ENCODE measurements at regions not wholly inside any gene's neighbourhood (a gene's known extent, or its start where the extent isn't known, plus 50 kb on each side); places are given as distances from the start of the nearest gene placed in this dataset.

DNA sequence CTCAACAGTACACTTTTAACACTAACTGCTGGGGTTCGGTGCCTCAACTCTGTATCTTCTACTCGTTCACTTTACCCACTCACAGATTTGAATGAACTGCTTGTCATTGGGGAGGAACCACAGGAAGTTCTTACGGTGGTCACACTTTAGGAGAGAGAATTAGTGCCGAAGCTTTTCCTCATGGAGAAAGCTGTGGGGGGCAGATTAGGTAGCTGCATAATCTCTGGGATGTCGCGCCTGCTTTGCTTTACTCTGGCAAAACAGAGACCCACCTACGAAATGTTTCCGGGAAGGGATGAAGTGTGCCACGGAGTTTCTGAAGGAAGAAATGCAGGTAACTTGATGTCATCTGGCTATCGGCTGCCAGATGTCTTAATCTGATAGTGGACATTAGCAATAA lies 949.7 kb upstream of the TENM3 start:
- in situ Hi-C loops (cut with MboI; ENCODE audit: low sequenced_read_pairs), result no loop called here
- Histone ChIP-seq H3K23ac (ENCODE audit: low read depth, low read length) (no peak overlapping the region), H2AFZ (replicated peaks; ENCODE audit: low read length, poor library complexity) (no peak overlapping the region), H3K4me2 (ENCODE audit: low read depth, low read length) (no peak overlapping the region), H2AK5ac (ENCODE audit: low read depth, low read length) (no peak overlapping the region), H2BK120ac (ENCODE audit: low read depth, low read length) (no peak overlapping the region), H3K79me1 (ENCODE audit: low read depth in 1 of 2, low read length in 2 of 2) (no peaks in the 10 kb centered on the region), H3K9me1 (ENCODE audit: insufficient read depth, low read length) (no peaks in the 10 kb centered on the region), H3K4ac (ENCODE audit: low read depth, low read length) (no peak overlapping the region), H2BK15ac (ENCODE audit: low read depth, low read length) (no peak overlapping the region), H3K27me3 (ENCODE audit: control insufficient read depth, insufficient read depth, low read length) (no peaks in the 10 kb centered on the region), H2AK9ac (replicated peaks; ENCODE audit: low read depth, low read length, poor library complexity) (no peak overlapping the region), H3K27ac (ENCODE audit: insufficient read depth, low read length) (no peak overlapping the region), H3K18ac (ENCODE audit: low read depth, low read length) (no peak overlapping the region), H2BK5ac (ENCODE audit: low read depth, low read length, poor library complexity, severe bottlenecking) (no peak overlapping the region), H3K36me3 (ENCODE audit: control insufficient read depth, insufficient read depth, low read length) (no peaks in the 10 kb centered on the region), H2BK20ac (ENCODE audit: low read depth, low read length) (no peak overlapping the region), H3K4me1 (ENCODE audit: control insufficient read depth, insufficient read depth, low read length) (no peaks in the 10 kb centered on the region), H3K4me3 (ENCODE audit: insufficient read depth, low read depth, low read length) (no peak overlapping the region), H4K5ac (ENCODE audit: low read depth, low read length) (no peak overlapping the region), H4K8ac (ENCODE audit: low read depth in 2 of 2, low read length in 2 of 2) (no peak overlapping the region), H3K9ac (ENCODE audit: low read depth, low read length) (no peak overlapping the region), H4K20me1 (ENCODE audit: insufficient read depth, low read length) (no peaks in the 10 kb centered on the region), H3K9me3 (ENCODE audit: control insufficient read depth, insufficient read depth, low read length) (no peaks in the 10 kb centered on the region), H4K91ac (ENCODE audit: insufficient read depth, low read depth, low read length) (no peak overlapping the region), H3K14ac (replicated peaks; ENCODE audit: low read depth, low read length) (no peak overlapping the region), H3K56ac (ENCODE audit: extremely low read depth, insufficient read depth, low read length) (no peak overlapping the region)
- WGBS, 2 experiments (ENCODE audit: extremely low coverage in 2 of 2, insufficient read length in 1 of 2), result 64% methylated on average over 5 of the region's 10 CpGs; no CpG with 5 or more reads in 1 of the 2 experiments
- POLR2A ChIA-PET (ENCODE audit: unreplicated experiment), result no interaction called here
- dilution Hi-C loops (cut with HindIII; ENCODE audit: low sequenced_read_pairs, unreplicated experiment), result no loop called here
- TF ChIP-seq CEBPB (IDR thresholded peaks at IDR 0.05; ENCODE audit: low read depth, low read length) (no peak), RFX5 (IDR thresholded peaks at IDR 0.05; ENCODE audit: low read depth, low read length) (no peak), CTCF (conservative IDR thresholded peaks at IDR 0.05; ENCODE audit: low read depth, low read length) (no peak), NFE2L2 (IDR thresholded peaks at IDR 0.05; ENCODE audit: low read depth, low read length) (no peak), BHLHE40 (IDR thresholded peaks at IDR 0.05; ENCODE audit: low read depth, low read length) (no peak), MXI1 (IDR thresholded peaks at IDR 0.05; ENCODE audit: borderline replicate concordance, low read depth, low read length) (no peak), SMC3 (IDR thresholded peaks at IDR 0.05; ENCODE audit: low read depth, low read length) (no peak), MAFK (IDR thresholded peaks at IDR 0.05; ENCODE audit: low read depth, low read length) (no peak), MAZ (IDR thresholded peaks at IDR 0.05; ENCODE audit: borderline replicate concordance, low read depth, low read length) (no peak), POLR2A (IDR thresholded peaks at IDR 0.05; ENCODE audit: low read depth, low read length) (no peak), RCOR1 (IDR thresholded peaks at IDR 0.05; ENCODE audit: insufficient replicate concordance, low read length) (no peak), CHD1 (IDR thresholded peaks at IDR 0.05; ENCODE audit: low read depth, low read length) (no peak), RAD21 (IDR thresholded peaks at IDR 0.05; ENCODE audit: low read length) (no peak), FOS (IDR thresholded peaks at IDR 0.05; ENCODE audit: low read depth, low read length) (no peak)
- TF ChIP-seq, protein P1, sequence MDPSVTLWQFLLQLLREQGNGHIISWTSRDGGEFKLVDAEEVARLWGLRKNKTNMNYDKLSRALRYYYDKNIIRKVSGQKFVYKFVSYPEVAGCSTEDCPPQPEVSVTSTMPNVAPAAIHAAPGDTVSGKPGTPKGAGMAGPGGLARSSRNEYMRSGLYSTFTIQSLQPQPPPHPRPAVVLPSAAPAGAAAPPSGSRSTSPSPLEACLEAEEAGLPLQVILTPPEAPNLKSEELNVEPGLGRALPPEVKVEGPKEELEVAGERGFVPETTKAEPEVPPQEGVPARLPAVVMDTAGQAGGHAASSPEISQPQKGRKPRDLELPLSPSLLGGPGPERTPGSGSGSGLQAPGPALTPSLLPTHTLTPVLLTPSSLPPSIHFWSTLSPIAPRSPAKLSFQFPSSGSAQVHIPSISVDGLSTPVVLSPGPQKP (IDR thresholded peaks at IDR 0.05; ENCODE audit: borderline replicate concordance, low read depth, low read length), result no peak
- TF ChIP-seq, protein P2, sequence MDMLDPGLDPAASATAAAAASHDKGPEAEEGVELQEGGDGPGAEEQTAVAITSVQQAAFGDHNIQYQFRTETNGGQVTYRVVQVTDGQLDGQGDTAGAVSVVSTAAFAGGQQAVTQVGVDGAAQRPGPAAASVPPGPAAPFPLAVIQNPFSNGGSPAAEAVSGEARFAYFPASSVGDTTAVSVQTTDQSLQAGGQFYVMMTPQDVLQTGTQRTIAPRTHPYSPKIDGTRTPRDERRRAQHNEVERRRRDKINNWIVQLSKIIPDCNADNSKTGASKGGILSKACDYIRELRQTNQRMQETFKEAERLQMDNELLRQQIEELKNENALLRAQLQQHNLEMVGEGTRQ (IDR thresholded peaks at IDR 0.05; ENCODE audit: low read depth, low read length), result no peak
- no TSS peak for BruUV-seq (replicated peaks)
- no peak for DNase-seq
- ATAC-seq (ENCODE audit: low read depth), result no peak
- intact Hi-C loops (cut with micrococcal nuclease), result no loop called here
- CTCF ChIA-PET, result no interaction called here

Measured in IMR-90 (cell line).